SK-N-SH (cell line): ENCODE measurements at regions not wholly inside any gene's neighbourhood (a gene's known extent, or its start where the extent isn't known, plus 50 kb on each side); places are given as distances from the start of the nearest gene placed in this dataset.

Source experiments
- CTCF ChIA-PET: fragments of 300-600, 350-600 bp; formaldehyde crosslinking; extraction: SDS; loops from one replicate; lab custom pipeline; 2021; lab: Yijun Ruan, JAX
- POLR2A ChIA-PET: fragments of 350-600 bp; sonication (Branson Sonifier 250); formaldehyde crosslinking; extraction: SDS; loops from one replicate; lab custom pipeline; 2020; ENCODE audit warnings: antibody characterized with exemption, inconsistent platforms; lab: Yijun Ruan, JAX
- DNase-seq: peaks from one replicate; pipeline ENCODE4 v3.0.0; 2012
- H2AFZ ChIP-seq: fragments of 200-600 bp; sonication (generic); 2 replicates; pipeline ENCODE4 v1.8.1; 2016; ENCODE audit warnings: antibody characterized with exemption, mild to moderate bottlenecking, low read depth
- H3F3A ChIP-seq: fragments of 200-600 bp; sonication (generic); replicated peaks from 2 replicates; pipeline ENCODE3; 2016; ENCODE audit warnings: antibody characterized with exemption, mild to moderate bottlenecking; ENCODE audit not compliant: insufficient read depth
- H3K27ac ChIP-seq, 2 experiments: fragments of 200-500 bp in 1 of 2; fragments of 200-600 bp in 1 of 2; sonication (Bioruptor generic) in 1 of 2; sonication (generic), shearing (Covaris generic) in 1 of 2; 2 replicates each; pipeline versions ENCODE4 v1.5.1 to v1.6.1; 2014 to 2016; ENCODE audit warnings: low read depth in 2 of 2, inconsistent platforms in 1 of 2, low read length in 1 of 2, mild to moderate bottlenecking in 1 of 2, mixed read lengths in 1 of 2
- H3K27me3 ChIP-seq: fragments of 200-600 bp; sonication (generic), shearing (Covaris generic); 2 replicates; pipeline ENCODE4 v1.6.1; 2016; ENCODE audit warnings: mixed run types; ENCODE audit not compliant: insufficient read depth
- H3K36me3 ChIP-seq, 2 experiments: fragments of 200-500 bp in 1 of 2; fragments of 200-600 bp in 1 of 2; sonication (Bioruptor generic) in 1 of 2; sonication (generic) in 1 of 2; replicated peaks in 1 of 2; 2 replicates each; pipeline versions ENCODE3 to v1.5.1; 2014 to 2016; ENCODE audit warnings: low read length in 1 of 2, mild to moderate bottlenecking in 1 of 2; ENCODE audit not compliant: insufficient read depth in 2 of 2, control insufficient read depth in 1 of 2
- H3K4me1 ChIP-seq, 2 experiments: fragments of 200-500 bp in 1 of 2; fragments of 200-600 bp in 1 of 2; sonication (Bioruptor generic) in 1 of 2; sonication (generic), shearing (Covaris generic) in 1 of 2; 2 replicates each; pipeline versions ENCODE4 v1.5.1 to v1.6.1; 2014 to 2016; ENCODE audit warnings: low read depth in 1 of 2, low read length in 1 of 2, mixed run types in 1 of 2; ENCODE audit not compliant: insufficient read depth in 2 of 2, control insufficient read depth in 1 of 2
- H3K4me2 ChIP-seq: fragments of 200-600 bp; sonication (generic), shearing (Covaris generic); 2 replicates; pipeline ENCODE4 v1.6.1; 2017; ENCODE audit warnings: mixed run types
- H3K4me3 ChIP-seq, 2 experiments: fragments of 200-500 bp in 1 of 2; fragments of 200-600 bp in 1 of 2; sonication (Bioruptor generic) in 1 of 2; sonication (generic), shearing (Covaris generic) in 1 of 2; 2 replicates each; pipeline versions ENCODE4 v1.5.1 to v1.8.1; 2014 to 2016; ENCODE audit warnings: low read depth in 2 of 2, inconsistent platforms in 1 of 2, low read length in 1 of 2, mild to moderate bottlenecking in 1 of 2, mixed read lengths in 1 of 2, moderate library complexity in 1 of 2
- H3K79me2 ChIP-seq: fragments of 200-600 bp; sonication (generic); 2 replicates; pipeline ENCODE4 v1.8.1; 2017; ENCODE audit warnings: mild to moderate bottlenecking; ENCODE audit not compliant: insufficient read depth
- H3K9ac ChIP-seq: fragments of 200-600 bp; sonication (generic); 2 replicates; pipeline ENCODE4 v1.6.1; 2017; ENCODE audit warnings: mixed run types
- H3K9me2 ChIP-seq: fragments of 200-600 bp; sonication (generic); 2 replicates; pipeline ENCODE4 v1.6.1; 2017; ENCODE audit warnings: mixed run types
- H3K9me3 ChIP-seq: fragments of 200-600 bp; sonication (generic); 2 replicates; pipeline ENCODE4 v1.6.1; 2017; ENCODE audit warnings: mixed run types, mild to moderate bottlenecking, moderate library complexity
- H4K20me1 ChIP-seq: fragments of 200-600 bp; sonication (generic); 2 replicates; pipeline ENCODE4 v1.6.1; 2017; ENCODE audit warnings: mild to moderate bottlenecking, mixed run types; ENCODE audit not compliant: insufficient read depth
- ELF1 ChIP-seq: IDR thresholded peaks from 2 replicates; pipeline ENCODE4 v1.4.0; 2012
- EP300 ChIP-seq, 2 experiments: IDR thresholded peaks; 2 replicates each; pipeline versions ENCODE4 v1.4.0 to v1.6.1; 2012; ENCODE audit warnings: borderline replicate concordance in 1 of 2, low read depth in 1 of 2, low read length in 1 of 2
- FOSL2 ChIP-seq: IDR thresholded peaks from 2 replicates; pipeline ENCODE4 v1.4.0; 2012; ENCODE audit warnings: low read depth, mild to moderate bottlenecking, moderate library complexity, borderline replicate concordance
- GABPA ChIP-seq: IDR thresholded peaks from 2 replicates; pipeline ENCODE4 v1.4.0; 2012; ENCODE audit warnings: low read depth, mild to moderate bottlenecking
- JUND ChIP-seq: IDR thresholded peaks from 2 replicates; pipeline ENCODE4 v1.4.0; 2012
- NRF1 ChIP-seq: IDR thresholded peaks from 2 replicates; pipeline ENCODE4 v1.6.1; 2012; ENCODE audit warnings: low read depth, mild to moderate bottlenecking, low read length
- POLR2AphosphoS5 ChIP-seq: IDR thresholded peaks from 2 replicates; pipeline ENCODE4 v1.6.1; 2012; ENCODE audit warnings: low read depth, low read length
- RAD21 ChIP-seq: IDR thresholded peaks from 2 replicates; pipeline ENCODE4 v1.6.1; 2012; ENCODE audit warnings: mild to moderate bottlenecking, low read length
- RCOR1 ChIP-seq: fragments of 150-350 bp; IDR thresholded peaks from 2 replicates; pipeline ENCODE4 v1.6.1; 2017; ENCODE audit warnings: antibody characterized with exemption, low read length
- RFX5 ChIP-seq: IDR thresholded peaks from 2 replicates; pipeline ENCODE4 v1.6.1; 2012; ENCODE audit warnings: mild to moderate bottlenecking, improper control_type of control experiment, low read length
- SMC3 ChIP-seq: IDR thresholded peaks from 2 replicates; pipeline ENCODE4 v1.6.1; 2012; ENCODE audit warnings: low read depth, low read length, improper control_type of control experiment
- TAF1 ChIP-seq: IDR thresholded peaks from 2 replicates; pipeline ENCODE4 v1.6.1; 2012; ENCODE audit warnings: low read depth, mild to moderate bottlenecking, low read length, moderate library complexity, borderline replicate concordance
- TCF12 ChIP-seq: IDR thresholded peaks from 2 replicates; pipeline ENCODE4 v1.4.0; 2012
- TEAD4 ChIP-seq: IDR thresholded peaks from 2 replicates; pipeline ENCODE4 v1.4.0; 2012; ENCODE audit warnings: mild to moderate bottlenecking, borderline replicate concordance; ENCODE audit not compliant: insufficient read depth
- YY1 ChIP-seq: IDR thresholded peaks from 2 replicates; pipeline ENCODE4 v1.4.0; 2012; ENCODE audit warnings: low read depth, mild to moderate bottlenecking
- WGBS: methylation state at CpG from one replicate; pipeline ENCODE4 v1.1.6; 2017; ENCODE audit warnings: low lambda C conversion rate; 5-methylcytosine and 5-hydroxymethylcytosine counted together
- TF ChIP-seq, protein P1 (sequence below): IDR thresholded peaks from 2 replicates; pipeline ENCODE4 v1.6.1; 2012; ENCODE audit warnings: mild to moderate bottlenecking, low read depth, low read length, moderate library complexity
- TF ChIP-seq, protein P2 (sequence below): IDR thresholded peaks from 2 replicates; pipeline ENCODE4; 2012
- TF ChIP-seq, protein P3 (sequence below): fragments of 150-350 bp; IDR thresholded peaks from 2 replicates; pipeline ENCODE4 v1.6.1; 2016; ENCODE audit warnings: mild to moderate bottlenecking, low read depth, low read length
- TF ChIP-seq, protein P4 (sequence below): fragments of 150-350 bp; IDR thresholded peaks from 2 replicates; pipeline ENCODE4 v1.6.1; 2017; ENCODE audit warnings: antibody characterized with exemption, low read length, low read depth, borderline replicate concordance

DNA sequence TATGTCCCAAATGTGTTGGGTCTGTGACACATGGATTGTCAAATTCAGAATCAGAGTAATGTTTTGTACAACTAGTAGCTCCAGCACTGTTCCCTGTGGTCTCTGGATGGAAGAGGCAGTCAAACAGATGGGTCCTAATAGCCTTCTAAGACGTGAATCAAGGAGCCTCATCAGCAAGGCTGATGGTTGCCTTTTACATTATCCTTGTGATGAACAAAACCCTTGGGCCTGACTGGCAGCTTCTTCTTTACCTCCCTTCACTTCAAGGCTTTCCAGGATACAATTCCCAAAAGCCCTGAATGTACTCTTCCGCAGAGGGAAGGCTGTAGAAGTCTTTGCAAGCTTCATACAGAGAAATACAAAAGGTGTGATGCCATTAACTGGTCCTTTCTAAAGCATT is 633.3 kb downstream of the USP25 start:
- H3K4me1 ChIP-seq: no peaks in the 10 kb centered on the region
- H3K4me2 ChIP-seq: no peak overlapping the region
- no peak for DNase-seq
- H3K79me2 ChIP-seq: no peaks in the 10 kb centered on the region
- no peaks in the 10 kb centered on the region for H4K20me1 ChIP-seq
- TF ChIP-seq TEAD4 (no peak), TAF1 (no peak), RAD21 (no peak), RCOR1 (no peak)
- TF ChIP-seq, protein P1, sequence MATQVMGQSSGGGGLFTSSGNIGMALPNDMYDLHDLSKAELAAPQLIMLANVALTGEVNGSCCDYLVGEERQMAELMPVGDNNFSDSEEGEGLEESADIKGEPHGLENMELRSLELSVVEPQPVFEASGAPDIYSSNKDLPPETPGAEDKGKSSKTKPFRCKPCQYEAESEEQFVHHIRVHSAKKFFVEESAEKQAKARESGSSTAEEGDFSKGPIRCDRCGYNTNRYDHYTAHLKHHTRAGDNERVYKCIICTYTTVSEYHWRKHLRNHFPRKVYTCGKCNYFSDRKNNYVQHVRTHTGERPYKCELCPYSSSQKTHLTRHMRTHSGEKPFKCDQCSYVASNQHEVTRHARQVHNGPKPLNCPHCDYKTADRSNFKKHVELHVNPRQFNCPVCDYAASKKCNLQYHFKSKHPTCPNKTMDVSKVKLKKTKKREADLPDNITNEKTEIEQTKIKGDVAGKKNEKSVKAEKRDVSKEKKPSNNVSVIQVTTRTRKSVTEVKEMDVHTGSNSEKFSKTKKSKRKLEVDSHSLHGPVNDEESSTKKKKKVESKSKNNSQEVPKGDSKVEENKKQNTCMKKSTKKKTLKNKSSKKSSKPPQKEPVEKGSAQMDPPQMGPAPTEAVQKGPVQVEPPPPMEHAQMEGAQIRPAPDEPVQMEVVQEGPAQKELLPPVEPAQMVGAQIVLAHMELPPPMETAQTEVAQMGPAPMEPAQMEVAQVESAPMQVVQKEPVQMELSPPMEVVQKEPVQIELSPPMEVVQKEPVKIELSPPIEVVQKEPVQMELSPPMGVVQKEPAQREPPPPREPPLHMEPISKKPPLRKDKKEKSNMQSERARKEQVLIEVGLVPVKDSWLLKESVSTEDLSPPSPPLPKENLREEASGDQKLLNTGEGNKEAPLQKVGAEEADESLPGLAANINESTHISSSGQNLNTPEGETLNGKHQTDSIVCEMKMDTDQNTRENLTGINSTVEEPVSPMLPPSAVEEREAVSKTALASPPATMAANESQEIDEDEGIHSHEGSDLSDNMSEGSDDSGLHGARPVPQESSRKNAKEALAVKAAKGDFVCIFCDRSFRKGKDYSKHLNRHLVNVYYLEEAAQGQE: no peak
- TF ChIP-seq, all 33 proteins: peak for 0
- Histone ChIP-seq H3K9ac (no peak overlapping the region), H3K9me3 (no peaks in the 10 kb centered on the region), H2AFZ (no peak overlapping the region), H3F3A (peaks cover 3% of the 10 kb centered on the region), H3K4me3 (no peak overlapping the region), H3K27me3 (no peaks in the 10 kb centered on the region), H3K9me2 (no peaks in the 10 kb centered on the region), H3K36me3 (no peaks in the 10 kb centered on the region), H3K27ac (no peak overlapping the region)
- WGBS: 56% methylated on average over 2 of the region's 2 CpGs
- ChIA-PET CTCF (no interaction called here), POLR2A (no interaction called here)

DNA sequence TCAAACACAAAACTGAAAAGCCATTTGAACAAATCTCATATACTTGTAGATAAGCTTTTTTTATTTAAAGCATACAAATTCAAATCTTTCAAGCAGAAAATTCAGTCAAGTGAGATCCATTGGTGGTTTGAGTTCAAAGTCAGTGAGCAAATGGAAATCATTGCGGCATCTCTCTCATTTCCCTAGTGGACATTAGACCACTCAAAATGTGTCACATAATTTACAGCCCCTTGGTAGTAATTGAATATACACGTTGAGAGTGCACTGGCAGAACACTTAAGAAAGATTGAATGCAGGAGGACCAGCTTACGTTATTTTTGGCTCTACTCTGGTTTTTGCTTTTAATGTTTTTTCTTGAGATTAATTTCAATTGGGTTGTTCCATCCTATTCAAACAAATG is 633.7 kb downstream of the USP25 start:
- H3F3A ChIP-seq: peaks cover 3% of the 10 kb centered on the region
- 0 out of 2 replicates have a peak overlapping the region, but pooled peaks have one; percentile 6 for H2AFZ ChIP-seq
- ChIA-PET POLR2A (no interaction called here), CTCF (no interaction called here)
- no peaks in the 10 kb centered on the region for H3K27me3 ChIP-seq
- WGBS: 47% methylated on average over 3 of the region's 3 CpGs
- no peak overlapping the region for H3K9ac ChIP-seq
- no peak overlapping the region for H3K4me2 ChIP-seq
- H3K9me2 ChIP-seq: no peaks in the 10 kb centered on the region
- no peaks in the 10 kb centered on the region for H4K20me1 ChIP-seq
- H3K9me3 ChIP-seq: no peaks in the 10 kb centered on the region
- no peaks in the 10 kb centered on the region for H3K36me3 ChIP-seq
- H3K27ac ChIP-seq: no peak overlapping the region
- no peak overlapping the region for H3K4me3 ChIP-seq
- DNase-seq: no peak
- no peaks in the 10 kb centered on the region for H3K79me2 ChIP-seq
- no peaks in the 10 kb centered on the region for H3K4me1 ChIP-seq
- TF ChIP-seq TEAD4: no peak
- no peak for TF ChIP-seq JUND
- TF ChIP-seq RCOR1: no peak
- TF ChIP-seq RAD21: no peak
- TF ChIP-seq, protein P2, sequence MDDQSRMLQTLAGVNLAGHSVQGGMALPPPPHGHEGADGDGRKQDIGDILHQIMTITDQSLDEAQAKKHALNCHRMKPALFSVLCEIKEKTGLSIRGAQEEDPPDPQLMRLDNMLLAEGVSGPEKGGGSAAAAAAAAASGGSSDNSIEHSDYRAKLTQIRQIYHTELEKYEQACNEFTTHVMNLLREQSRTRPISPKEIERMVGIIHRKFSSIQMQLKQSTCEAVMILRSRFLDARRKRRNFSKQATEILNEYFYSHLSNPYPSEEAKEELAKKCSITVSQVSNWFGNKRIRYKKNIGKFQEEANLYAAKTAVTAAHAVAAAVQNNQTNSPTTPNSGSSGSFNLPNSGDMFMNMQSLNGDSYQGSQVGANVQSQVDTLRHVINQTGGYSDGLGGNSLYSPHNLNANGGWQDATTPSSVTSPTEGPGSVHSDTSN: no peak
- no peak for TF ChIP-seq TCF12
- TF ChIP-seq NRF1: no peak
- TF ChIP-seq EP300 (IDR thresholded peaks at IDR 0.05; ENCODE audit: borderline replicate concordance in 1 of 2, low read depth in 1 of 2, low read length in 1 of 2): no peak
- TF ChIP-seq POLR2AphosphoS5: no peak
- TF ChIP-seq RFX5: no peak
- TF ChIP-seq FOSL2: no peak
- no peak for TF ChIP-seq GABPA
- TF ChIP-seq YY1: no peak
- no peak for TF ChIP-seq ELF1
- TF ChIP-seq, protein P3, sequence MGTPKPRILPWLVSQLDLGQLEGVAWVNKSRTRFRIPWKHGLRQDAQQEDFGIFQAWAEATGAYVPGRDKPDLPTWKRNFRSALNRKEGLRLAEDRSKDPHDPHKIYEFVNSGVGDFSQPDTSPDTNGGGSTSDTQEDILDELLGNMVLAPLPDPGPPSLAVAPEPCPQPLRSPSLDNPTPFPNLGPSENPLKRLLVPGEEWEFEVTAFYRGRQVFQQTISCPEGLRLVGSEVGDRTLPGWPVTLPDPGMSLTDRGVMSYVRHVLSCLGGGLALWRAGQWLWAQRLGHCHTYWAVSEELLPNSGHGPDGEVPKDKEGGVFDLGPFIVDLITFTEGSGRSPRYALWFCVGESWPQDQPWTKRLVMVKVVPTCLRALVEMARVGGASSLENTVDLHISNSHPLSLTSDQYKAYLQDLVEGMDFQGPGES: no peak
- TF ChIP-seq SMC3: no peak
- TF ChIP-seq, protein P4, sequence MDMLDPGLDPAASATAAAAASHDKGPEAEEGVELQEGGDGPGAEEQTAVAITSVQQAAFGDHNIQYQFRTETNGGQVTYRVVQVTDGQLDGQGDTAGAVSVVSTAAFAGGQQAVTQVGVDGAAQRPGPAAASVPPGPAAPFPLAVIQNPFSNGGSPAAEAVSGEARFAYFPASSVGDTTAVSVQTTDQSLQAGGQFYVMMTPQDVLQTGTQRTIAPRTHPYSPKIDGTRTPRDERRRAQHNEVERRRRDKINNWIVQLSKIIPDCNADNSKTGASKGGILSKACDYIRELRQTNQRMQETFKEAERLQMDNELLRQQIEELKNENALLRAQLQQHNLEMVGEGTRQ: no peak
